Lower lobe of right lung (tissue), 2 donors: ENCODE measurements at regions not wholly inside any gene's neighbourhood (a gene's known extent, or its start where the extent isn't known, plus 50 kb on each side); places are given as distances from the start of the nearest gene placed in this dataset.
"Not testable (repeated sequence)": the region's sequence is repeated elsewhere in the genome, so short reads cannot be mapped to it uniquely, and the experiment has no call there.

Experiments
- ATAC-seq, 2 donors: fragments of 200-7000 bp; cut with Tn5 transposase; one replicate each; pipeline ENCODE4 v1.9.1; 2020 to 2022; ENCODE audit warnings: mild to moderate bottlenecking in 2 of 2, moderate library complexity in 2 of 2
- DNase-seq: peaks from one replicate; pipeline ENCODE4 v3.0.0-alpha.2; 2020
- H3K27ac ChIP-seq: fragments of 200-600 bp; one replicate; pipeline ENCODE4 v1.8.0; 2022
- H3K27me3 ChIP-seq: fragments of 200-600 bp; one replicate; pipeline ENCODE4 v1.8.0; 2022; ENCODE audit warnings: low read depth
- H3K36me3 ChIP-seq: fragments of 200-600 bp; one replicate; pipeline ENCODE4 v1.8.0; 2022; ENCODE audit warnings: mild to moderate bottlenecking
- H3K4me1 ChIP-seq: fragments of 200-600 bp; one replicate; pipeline ENCODE4 v1.8.0; 2022
- H3K4me3 ChIP-seq: fragments of 200-600 bp; one replicate; pipeline ENCODE4 v1.8.0; 2022; ENCODE audit warnings: mild to moderate bottlenecking
- H3K9me3 ChIP-seq: fragments of 200-600 bp; one replicate; pipeline ENCODE4 v1.8.0; 2022
- intact Hi-C: fragments of 100-400 bp; cut with DNase I; formaldehyde crosslinking; loops from one replicate; pipeline ENCODE4 v1.11.0; 2022
- TF ChIP-seq, protein P1 (sequence below): fragments of 200-600 bp; IDR thresholded peaks from one replicate; pipeline ENCODE4 v1.8.0; 2022; ENCODE audit warnings: antibody characterized with exemption, mild to moderate bottlenecking
- donor health status: DM: no; HTN: yes; CAD: no; lungs with severe emphysema.

DNA sequence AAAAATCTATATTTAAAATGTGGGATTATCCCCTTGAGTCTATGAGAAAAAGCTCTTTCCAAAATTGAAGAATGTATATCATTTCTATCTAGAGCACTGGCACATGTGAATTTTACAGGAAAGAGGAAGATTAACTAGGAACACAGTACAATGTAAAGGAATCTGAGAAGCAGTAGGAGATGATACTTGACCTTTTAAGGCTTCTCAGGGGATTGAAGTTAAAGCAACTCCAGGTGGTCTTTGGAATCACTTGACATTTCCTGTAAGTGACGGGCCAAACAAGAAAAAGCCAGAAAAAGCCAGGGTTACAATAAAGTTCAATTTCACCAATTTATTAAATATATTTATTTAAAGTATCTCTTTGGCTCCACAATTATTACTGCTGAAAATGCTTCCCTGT is 1373.9 kb downstream of the OLFM4 start:
- H3K27ac ChIP-seq: no peak overlapping the region
- ATAC-seq: no peak
- intact Hi-C loops: no loop called here
- H3K4me1 ChIP-seq: no peaks in the 10 kb centered on the region
- no peak for DNase-seq
- H3K9me3 ChIP-seq: no peaks in the 10 kb centered on the region
- TF ChIP-seq, protein P1, sequence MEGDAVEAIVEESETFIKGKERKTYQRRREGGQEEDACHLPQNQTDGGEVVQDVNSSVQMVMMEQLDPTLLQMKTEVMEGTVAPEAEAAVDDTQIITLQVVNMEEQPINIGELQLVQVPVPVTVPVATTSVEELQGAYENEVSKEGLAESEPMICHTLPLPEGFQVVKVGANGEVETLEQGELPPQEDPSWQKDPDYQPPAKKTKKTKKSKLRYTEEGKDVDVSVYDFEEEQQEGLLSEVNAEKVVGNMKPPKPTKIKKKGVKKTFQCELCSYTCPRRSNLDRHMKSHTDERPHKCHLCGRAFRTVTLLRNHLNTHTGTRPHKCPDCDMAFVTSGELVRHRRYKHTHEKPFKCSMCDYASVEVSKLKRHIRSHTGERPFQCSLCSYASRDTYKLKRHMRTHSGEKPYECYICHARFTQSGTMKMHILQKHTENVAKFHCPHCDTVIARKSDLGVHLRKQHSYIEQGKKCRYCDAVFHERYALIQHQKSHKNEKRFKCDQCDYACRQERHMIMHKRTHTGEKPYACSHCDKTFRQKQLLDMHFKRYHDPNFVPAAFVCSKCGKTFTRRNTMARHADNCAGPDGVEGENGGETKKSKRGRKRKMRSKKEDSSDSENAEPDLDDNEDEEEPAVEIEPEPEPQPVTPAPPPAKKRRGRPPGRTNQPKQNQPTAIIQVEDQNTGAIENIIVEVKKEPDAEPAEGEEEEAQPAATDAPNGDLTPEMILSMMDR: no peak
- no peaks in the 10 kb centered on the region for H3K27me3 ChIP-seq
- no peaks in the 10 kb centered on the region for H3K36me3 ChIP-seq
- no peak overlapping the region for H3K4me3 ChIP-seq

DNA sequence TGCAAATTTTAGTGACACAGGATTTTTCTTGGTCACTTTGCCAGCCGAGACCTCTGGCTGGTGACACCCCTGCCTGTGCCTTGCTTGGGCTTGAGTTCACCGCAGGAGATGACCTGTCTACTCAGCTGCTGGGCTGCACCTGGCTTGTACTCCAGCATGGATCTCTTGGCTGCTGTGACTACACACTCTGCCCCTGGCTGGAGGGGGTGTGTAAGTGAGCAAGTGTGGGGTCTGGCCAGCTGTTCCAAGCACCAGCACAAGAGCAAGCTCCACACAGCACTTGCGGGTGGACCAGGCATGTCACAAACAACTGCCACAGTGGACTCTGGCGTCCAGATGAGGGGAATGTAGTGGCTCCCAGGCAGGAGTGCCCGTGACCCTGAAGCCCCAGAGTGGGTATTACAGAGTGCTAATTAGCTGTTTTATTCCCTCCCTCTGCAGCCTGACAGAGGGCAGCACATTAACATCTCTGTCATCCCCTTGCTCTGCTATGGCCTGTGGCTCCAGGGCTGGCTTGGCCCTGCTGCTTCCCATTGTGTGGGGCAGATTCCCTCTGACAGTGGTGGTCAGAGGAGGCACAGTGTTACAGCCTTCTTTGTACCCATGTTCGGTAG is 1387.2 kb downstream of the OLFM4 start:
- DNase-seq: no peak
- ATAC-seq: no peak
- Histone ChIP-seq H3K27ac (no peak overlapping the region), H3K4me1 (no peaks in the 10 kb centered on the region), H3K4me3 (no peak overlapping the region), H3K36me3 (no peaks in the 10 kb centered on the region), H3K9me3 (no peaks in the 10 kb centered on the region), H3K27me3 (no peaks in the 10 kb centered on the region)
- TF ChIP-seq, protein P1: no peak
- intact Hi-C loops: no loop called here

DNA sequence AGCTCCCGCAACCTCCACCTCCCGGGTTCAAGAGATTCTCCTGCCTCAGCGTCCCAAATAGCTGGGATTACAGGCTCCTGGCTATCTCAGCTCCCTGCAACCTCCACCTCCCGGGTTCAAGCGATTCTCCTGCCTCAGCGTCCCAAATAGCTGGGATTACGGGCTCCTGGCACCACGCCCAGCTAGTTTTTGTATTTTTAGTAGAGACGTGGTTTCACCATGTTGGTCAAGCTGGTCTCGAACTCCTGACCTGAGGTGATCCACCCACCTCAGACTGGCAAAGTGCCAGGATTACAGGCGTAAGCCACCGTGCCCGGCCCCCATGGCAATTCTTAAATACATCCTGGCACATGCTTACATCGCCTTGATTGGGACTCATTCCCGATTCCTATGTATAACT is 1394.3 kb downstream of the OLFM4 start:
- H3K27ac ChIP-seq, ATAC-seq, H3K4me1 ChIP-seq, H3K27me3 ChIP-seq, intact Hi-C loops, H3K9me3 ChIP-seq, H3K4me3 ChIP-seq, DNase-seq, H3K36me3 ChIP-seq: not testable (repeated sequence)

DNA sequence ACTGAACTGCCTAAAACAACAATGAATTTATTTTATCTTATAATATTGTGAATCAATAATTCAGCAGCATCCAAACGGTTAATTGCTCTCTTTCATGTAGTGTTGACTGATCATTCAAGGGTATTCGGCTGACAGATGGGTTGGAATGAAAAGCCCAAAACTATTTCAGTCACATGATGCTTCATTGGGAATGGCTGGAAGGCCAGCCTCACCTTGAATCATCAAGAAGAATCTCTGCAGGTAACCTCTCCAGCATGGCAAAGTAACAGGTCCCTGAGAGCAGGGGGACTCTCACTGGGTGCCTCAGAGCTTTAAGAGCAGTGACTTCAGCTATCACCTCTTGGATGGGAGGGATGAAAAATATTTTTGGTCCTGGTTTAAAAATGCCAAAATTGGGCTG is 1395.7 kb downstream of the OLFM4 start:
- no peaks in the 10 kb centered on the region for H3K27me3 ChIP-seq
- no peak overlapping the region for H3K27ac ChIP-seq
- no peaks in the 10 kb centered on the region for H3K4me1 ChIP-seq
- no peak overlapping the region for H3K4me3 ChIP-seq
- H3K9me3 ChIP-seq: no peaks in the 10 kb centered on the region
- no peaks in the 10 kb centered on the region for H3K36me3 ChIP-seq
- intact Hi-C loops: no loop called here
- TF ChIP-seq, protein P1: no peak
- DNase-seq: no peak
- ATAC-seq: no peak

DNA sequence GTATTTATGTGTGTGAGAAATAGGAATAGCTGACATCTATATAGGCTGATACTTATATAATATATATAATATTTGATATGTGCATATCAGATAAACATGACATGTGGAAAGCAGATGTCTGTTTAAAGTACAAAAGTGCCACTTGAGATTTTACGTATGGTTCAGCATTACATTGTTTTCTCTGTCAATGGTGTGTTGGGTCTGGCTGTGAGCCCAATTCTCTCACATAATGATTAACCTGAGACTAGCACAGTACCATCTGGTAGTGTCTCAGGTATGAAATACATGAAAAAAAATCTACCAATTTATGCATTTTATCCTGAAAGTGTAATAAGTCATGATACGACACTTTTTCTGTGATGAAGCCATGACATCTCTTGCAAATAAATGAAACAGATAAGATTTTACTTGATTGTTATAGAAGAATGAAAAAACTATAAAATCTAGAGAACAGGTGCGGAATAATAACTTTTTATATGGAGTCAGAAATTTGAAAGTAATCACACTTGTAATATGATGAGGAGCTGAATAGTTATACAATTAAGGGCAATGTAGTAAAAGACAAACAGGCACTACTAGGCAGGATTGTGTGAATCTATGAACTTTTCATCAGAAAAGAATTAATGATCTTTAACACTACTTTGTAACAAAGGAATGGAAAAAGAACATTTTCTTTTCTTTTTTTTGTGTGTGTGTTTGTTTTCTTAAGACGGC is 1405.0 kb downstream of the OLFM4 start:
- TF ChIP-seq, protein P1: no peak
- no peaks in the 10 kb centered on the region for H3K9me3 ChIP-seq
- H3K4me3 ChIP-seq: no peak overlapping the region
- no peak overlapping the region for H3K27ac ChIP-seq
- ATAC-seq (no peak), DNase-seq (no peak)
- intact Hi-C loops: no loop called here
- no peaks in the 10 kb centered on the region for H3K4me1 ChIP-seq
- H3K27me3 ChIP-seq: no peaks in the 10 kb centered on the region
- no peaks in the 10 kb centered on the region for H3K36me3 ChIP-seq

DNA sequence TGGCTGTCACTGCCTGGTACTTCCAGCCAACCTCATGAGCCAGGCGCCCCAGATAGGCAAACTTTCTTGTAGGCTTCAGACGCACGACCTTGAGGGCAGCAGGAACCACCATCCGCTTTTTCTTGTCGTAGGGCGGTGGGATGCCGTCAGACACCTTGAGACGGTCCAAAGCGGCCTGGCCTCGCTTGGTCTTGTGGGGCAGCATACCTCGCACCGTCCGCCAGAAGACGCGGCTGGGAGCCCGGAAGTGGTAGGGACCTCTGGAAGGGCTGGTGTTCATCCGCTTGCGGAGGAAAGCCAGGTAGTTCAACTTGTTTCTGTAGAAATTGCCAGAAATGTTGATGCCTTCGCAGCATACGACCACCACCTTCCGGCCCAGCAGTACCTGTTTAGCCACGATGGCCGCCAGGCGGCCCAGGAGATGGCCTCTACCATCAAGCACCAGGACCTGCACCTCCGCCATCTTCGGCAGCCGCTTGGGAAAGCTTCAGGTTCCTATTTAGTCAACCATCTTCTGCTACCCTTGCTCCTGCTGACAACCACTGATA is 1412.3 kb downstream of the OLFM4 start:
- H3K27ac ChIP-seq, H3K27me3 ChIP-seq, intact Hi-C loops, ATAC-seq, DNase-seq, H3K9me3 ChIP-seq, H3K4me3 ChIP-seq, H3K36me3 ChIP-seq, H3K4me1 ChIP-seq: not testable (repeated sequence)
